ENCODE measurements at regions not wholly inside any gene's neighbourhood (a gene's known extent, or its start where the extent isn't known, plus 50 kb on each side); places are given as distances from the start of the nearest gene placed in this dataset.

- intact Hi-C loops (cut with DNase I): no loop called here
- Histone ChIP-seq H3K36me3 (no peaks in the 10 kb centered on the region), H3K27ac (no peak overlapping the region), H3K4me1 (no peaks in the 10 kb centered on the region), H3K9me3 (no peaks in the 10 kb centered on the region), H3K4me3 (no peak overlapping the region), H3K27me3 (no peaks in the 10 kb centered on the region)
- DNase-seq (no peak), ATAC-seq (peak in 2 of 4 donors; percentile 18 to 34)
- 65% methylated on average over 9 of the region's 9 CpGs for WGBS (ENCODE audit: insufficient coverage, low coverage, low lambda C conversion rate, missing lambda C conversion rate)
- no peak for TF ChIP-seq CTCF (IDR thresholded peaks at IDR 0.05)
Measured at GRCh38 chr7:79778786-79779770, 325.6 kb upstream of the MAGI2 start.

- DNase-seq (no peak), ATAC-seq (no peak)
- Histone ChIP-seq H3K4me1 (no peaks in the 10 kb centered on the region), H3K36me3 (no peaks in the 10 kb centered on the region), H3K27ac (no peak overlapping the region), H3K4me3 (no peak overlapping the region), H3K27me3 (no peaks in the 10 kb centered on the region), H3K9me3 (no peaks in the 10 kb centered on the region)
- intact Hi-C loops (cut with DNase I): no loop called here
- whole genome bisulfite sequencing (ENCODE audit: insufficient coverage, low coverage, low lambda C conversion rate, missing lambda C conversion rate): 40% methylated on average over 3 of the region's 3 CpGs
- TF ChIP-seq POLR2A (IDR thresholded peaks at IDR 0.05) (no peak), CTCF (IDR thresholded peaks at IDR 0.05) (no peak)
Measured at GRCh38 chr7:79775911-79776310, 322.4 kb upstream of the MAGI2 start.

- Histone ChIP-seq H3K36me3 (no peaks in the 10 kb centered on the region), H3K27ac (no peak overlapping the region), H3K4me3 (no peak overlapping the region), H3K9me3 (no peaks in the 10 kb centered on the region), H3K27me3 (no peaks in the 10 kb centered on the region), H3K4me1 (no peaks in the 10 kb centered on the region)
- no peak for DNase-seq
- TF ChIP-seq CTCF (IDR thresholded peaks at IDR 0.05) (no peak), POLR2A (IDR thresholded peaks at IDR 0.05) (no peak)
- no peak for ATAC-seq
- intact Hi-C loops (cut with DNase I): no loop called here
Measured at GRCh38 chr7:79774150-79774549, 320.7 kb upstream of the MAGI2 start.

- no peak for TF ChIP-seq POLR2A (IDR thresholded peaks at IDR 0.05)
- TF ChIP-seq CTCF (IDR thresholded peaks at IDR 0.05): no peak
- ATAC-seq: no peak
- 31% methylated on average over 2 of the region's 2 CpGs for whole genome bisulfite sequencing (ENCODE audit: insufficient coverage, low coverage, low lambda C conversion rate, missing lambda C conversion rate)
- no peaks in the 10 kb centered on the region for H3K36me3 ChIP-seq
- H3K4me3 ChIP-seq: no peak overlapping the region
- H3K9me3 ChIP-seq: no peaks in the 10 kb centered on the region
- intact Hi-C loops (cut with DNase I): no loop called here
- H3K27me3 ChIP-seq: no peaks in the 10 kb centered on the region
- no peak for DNase-seq
- H3K27ac ChIP-seq: no peak overlapping the region
- no peaks in the 10 kb centered on the region for H3K4me1 ChIP-seq
Measured at GRCh38 chr7:79770970-79771369, 317.5 kb upstream of the MAGI2 start.

Data from right lobe of liver (tissue), 6 donors.